ENCODE measurements at regions not wholly inside any gene's neighbourhood (a gene's known extent, or its start where the extent isn't known, plus 50 kb on each side); places are given as distances from the start of the nearest gene placed in this dataset.
"Not testable (repeated sequence)": the region's sequence is repeated elsewhere in the genome, so short reads cannot be mapped to it uniquely, and the experiment has no call there.

DNA sequence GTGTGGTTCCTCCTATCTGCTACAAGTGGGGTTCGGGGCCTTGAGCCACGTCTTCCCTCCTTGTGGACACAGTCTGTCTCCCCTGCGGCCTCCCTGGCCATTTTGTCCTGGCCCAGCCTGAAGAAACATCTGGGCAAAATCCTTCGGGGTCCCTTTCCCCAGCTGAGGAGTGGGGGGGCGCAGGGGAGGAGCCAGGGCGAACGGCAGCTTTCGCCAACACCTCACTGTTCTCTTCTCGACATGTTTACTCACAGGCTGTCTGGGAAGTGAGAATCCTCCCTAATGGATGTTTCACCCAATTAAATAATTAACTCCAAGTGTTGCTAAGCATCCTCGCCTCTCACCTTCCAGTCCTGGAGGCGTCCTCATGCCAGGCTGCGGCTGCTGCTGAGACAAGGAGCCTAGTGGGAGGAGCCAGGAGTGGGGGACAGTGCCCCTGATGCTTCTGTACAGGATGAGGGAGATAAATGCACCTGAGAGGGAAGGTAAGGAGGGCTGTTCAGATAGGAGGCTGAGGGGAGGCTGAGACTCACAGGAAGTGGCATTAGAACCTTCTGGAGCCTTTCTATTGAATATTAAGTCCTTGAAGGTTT lies 72.4 kb upstream of the PLGLB1 start:
- TF ChIP-seq, protein P1, sequence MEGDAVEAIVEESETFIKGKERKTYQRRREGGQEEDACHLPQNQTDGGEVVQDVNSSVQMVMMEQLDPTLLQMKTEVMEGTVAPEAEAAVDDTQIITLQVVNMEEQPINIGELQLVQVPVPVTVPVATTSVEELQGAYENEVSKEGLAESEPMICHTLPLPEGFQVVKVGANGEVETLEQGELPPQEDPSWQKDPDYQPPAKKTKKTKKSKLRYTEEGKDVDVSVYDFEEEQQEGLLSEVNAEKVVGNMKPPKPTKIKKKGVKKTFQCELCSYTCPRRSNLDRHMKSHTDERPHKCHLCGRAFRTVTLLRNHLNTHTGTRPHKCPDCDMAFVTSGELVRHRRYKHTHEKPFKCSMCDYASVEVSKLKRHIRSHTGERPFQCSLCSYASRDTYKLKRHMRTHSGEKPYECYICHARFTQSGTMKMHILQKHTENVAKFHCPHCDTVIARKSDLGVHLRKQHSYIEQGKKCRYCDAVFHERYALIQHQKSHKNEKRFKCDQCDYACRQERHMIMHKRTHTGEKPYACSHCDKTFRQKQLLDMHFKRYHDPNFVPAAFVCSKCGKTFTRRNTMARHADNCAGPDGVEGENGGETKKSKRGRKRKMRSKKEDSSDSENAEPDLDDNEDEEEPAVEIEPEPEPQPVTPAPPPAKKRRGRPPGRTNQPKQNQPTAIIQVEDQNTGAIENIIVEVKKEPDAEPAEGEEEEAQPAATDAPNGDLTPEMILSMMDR (IDR thresholded peaks at IDR 0.05 in 4 of 5, conservative IDR thresholded peaks at IDR 0.05 in 1 of 5), result not testable (repeated sequence)
- TF ChIP-seq POLR2A (IDR thresholded peaks at IDR 0.05), result not testable (repeated sequence)
